ENCODE measurements at regions not wholly inside any gene's neighbourhood (a gene's known extent, or its start where the extent isn't known, plus 50 kb on each side); places are given as distances from the start of the nearest gene placed in this dataset.

DNA sequence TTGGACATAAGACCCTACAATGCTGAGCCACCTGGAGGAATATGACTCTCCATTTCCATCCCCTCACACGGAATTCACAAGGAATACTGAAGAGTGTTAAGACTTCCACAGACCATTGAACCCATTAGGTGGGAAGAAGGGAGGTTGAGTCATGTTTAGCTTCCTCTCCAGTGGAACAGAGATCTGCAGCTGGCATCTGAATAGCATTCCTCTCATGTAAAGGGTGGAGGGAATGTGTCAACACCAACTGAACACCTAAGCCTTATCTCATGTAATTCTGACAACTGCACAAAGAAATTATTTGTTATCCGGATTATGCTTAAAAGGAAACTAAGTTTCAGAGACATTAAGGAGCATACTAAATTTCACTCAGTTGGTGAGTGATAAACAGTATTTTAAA, 705.9 kb downstream of the MAFB start:
- TF ChIP-seq, protein P1, sequence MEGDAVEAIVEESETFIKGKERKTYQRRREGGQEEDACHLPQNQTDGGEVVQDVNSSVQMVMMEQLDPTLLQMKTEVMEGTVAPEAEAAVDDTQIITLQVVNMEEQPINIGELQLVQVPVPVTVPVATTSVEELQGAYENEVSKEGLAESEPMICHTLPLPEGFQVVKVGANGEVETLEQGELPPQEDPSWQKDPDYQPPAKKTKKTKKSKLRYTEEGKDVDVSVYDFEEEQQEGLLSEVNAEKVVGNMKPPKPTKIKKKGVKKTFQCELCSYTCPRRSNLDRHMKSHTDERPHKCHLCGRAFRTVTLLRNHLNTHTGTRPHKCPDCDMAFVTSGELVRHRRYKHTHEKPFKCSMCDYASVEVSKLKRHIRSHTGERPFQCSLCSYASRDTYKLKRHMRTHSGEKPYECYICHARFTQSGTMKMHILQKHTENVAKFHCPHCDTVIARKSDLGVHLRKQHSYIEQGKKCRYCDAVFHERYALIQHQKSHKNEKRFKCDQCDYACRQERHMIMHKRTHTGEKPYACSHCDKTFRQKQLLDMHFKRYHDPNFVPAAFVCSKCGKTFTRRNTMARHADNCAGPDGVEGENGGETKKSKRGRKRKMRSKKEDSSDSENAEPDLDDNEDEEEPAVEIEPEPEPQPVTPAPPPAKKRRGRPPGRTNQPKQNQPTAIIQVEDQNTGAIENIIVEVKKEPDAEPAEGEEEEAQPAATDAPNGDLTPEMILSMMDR (IDR thresholded peaks at IDR 0.05): no peak
- no peak for TF ChIP-seq POLR2A (IDR thresholded peaks at IDR 0.05)
